GM12891 (cell line): ENCODE measurements at regions not wholly inside any gene's neighbourhood (a gene's known extent, or its start where the extent isn't known, plus 50 kb on each side); places are given as distances from the start of the nearest gene placed in this dataset.

Source experiments
- PAX5 ChIP-seq: IDR thresholded peaks from 2 replicates; pipeline ENCODE4 v1.6.1; 2011; ENCODE audit warnings: low read length, moderate library complexity, mild to moderate bottlenecking; ENCODE audit not compliant: insufficient read depth, severe bottlenecking
- POLR2A ChIP-seq: IDR thresholded peaks from 2 replicates; pipeline ENCODE4 v1.6.1; 2011; ENCODE audit warnings: low read depth, low read length, control low read depth
- POLR2AphosphoS5 ChIP-seq: IDR thresholded peaks from 2 replicates; pipeline ENCODE4 v1.6.1; 2011; ENCODE audit warnings: low read depth, low read length, control low read depth
- POU2F2 ChIP-seq: IDR thresholded peaks from 2 replicates; pipeline ENCODE4 v1.6.1; 2011; ENCODE audit warnings: low read depth, mild to moderate bottlenecking, control low read depth, low read length, moderate library complexity
- SPI1 ChIP-seq: IDR thresholded peaks from 2 replicates; pipeline ENCODE4 v1.6.1; 2011; ENCODE audit warnings: low read depth, low read length, control low read depth
- TAF1 ChIP-seq: IDR thresholded peaks from 2 replicates; pipeline ENCODE4 v1.6.1; 2011; ENCODE audit warnings: low read depth, low read length, control low read depth

DNA sequence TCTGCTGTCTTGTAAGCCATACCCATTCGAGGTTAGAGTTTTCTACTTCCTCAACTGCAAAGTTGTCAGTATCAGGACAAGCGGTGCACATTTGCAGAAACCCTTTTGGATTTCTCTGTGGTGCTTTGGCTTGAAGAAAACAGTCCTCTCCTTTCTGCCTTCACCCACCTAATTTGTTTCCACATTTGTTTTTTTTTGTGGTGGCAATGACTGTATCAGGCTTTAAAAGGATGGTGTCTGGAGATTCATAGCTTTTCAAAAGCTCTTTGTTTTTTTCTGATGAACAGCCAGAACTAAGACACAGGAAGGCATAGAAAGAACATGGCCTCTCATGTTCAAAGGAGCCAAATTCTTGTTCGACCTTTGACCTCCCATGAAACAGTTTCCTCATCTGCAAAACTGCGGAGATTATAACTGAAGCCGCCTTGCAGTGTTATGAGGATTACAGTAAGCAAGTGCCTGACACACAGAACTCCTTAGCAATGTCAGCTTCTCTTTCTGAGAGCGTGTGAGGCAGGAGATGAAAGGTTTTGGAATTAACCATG, 270.6 kb upstream of the TBX3 start:
- TF ChIP-seq POLR2A: no peak
- no peak for TF ChIP-seq POLR2AphosphoS5
- TF ChIP-seq TAF1: no peak
- no peak for TF ChIP-seq SPI1
- no peak for TF ChIP-seq PAX5
- TF ChIP-seq POU2F2: no peak
